ENCODE measurements at regions not wholly inside any gene's neighbourhood (a gene's known extent, or its start where the extent isn't known, plus 50 kb on each side); places are given as distances from the start of the nearest gene placed in this dataset.

- TF ChIP-seq CTCF (IDR thresholded peaks at IDR 0.05 in 4 of 5, conservative IDR thresholded peaks at IDR 0.05 in 1 of 5) (no peak), POLR2A (IDR thresholded peaks at IDR 0.05) (no peak)
These were observed 1108.1 kb upstream of the CHAC2 start for GRCh38 chr2:52659546-52659945.

Data from gastrocnemius medialis (tissue), 4 donors.